Thymus (tissue), 11 donors: ENCODE measurements at regions not wholly inside any gene's neighbourhood (a gene's known extent, or its start where the extent isn't known, plus 50 kb on each side); places are given as distances from the start of the nearest gene placed in this dataset.

Source experiments
- DNase-seq, 9 donors: peaks; one replicate each; pipeline ENCODE4 v3.0.0-alpha.2; 2013; ENCODE audit warnings: low spot score in 9 of 9, low read depth in 6 of 9, missing footprints in 1 of 9
- H3K27ac ChIP-seq, 2 donors: one replicate each; pipeline ENCODE4 v1.5.1; 2013; ENCODE audit warnings: control low read depth in 1 of 2, low read depth in 1 of 2, low read length in 1 of 2, mild to moderate bottlenecking in 1 of 2, moderate library complexity in 1 of 2
- H3K27me3 ChIP-seq, 2 donors: one replicate each; pipeline ENCODE4 v1.5.1; 2013; ENCODE audit warnings: low read length in 1 of 2; ENCODE audit not compliant: control insufficient read depth in 2 of 2, insufficient read depth in 1 of 2
- H3K36me3 ChIP-seq, 2 donors: one replicate each; pipeline ENCODE4 v1.5.1; 2013; ENCODE audit warnings: low read length in 1 of 2, mild to moderate bottlenecking in 1 of 2, moderate library complexity in 1 of 2; ENCODE audit not compliant: control insufficient read depth in 2 of 2, insufficient read depth in 2 of 2
- H3K4me1 ChIP-seq, 2 donors: one replicate each; pipeline ENCODE4 v1.5.1; 2013; ENCODE audit warnings: low read length in 2 of 2; ENCODE audit not compliant: control insufficient read depth in 2 of 2, insufficient read depth in 2 of 2
- H3K4me3 ChIP-seq, 2 donors: one replicate each; pipeline ENCODE4 v1.5.1; 2013; ENCODE audit warnings: low read length in 2 of 2, control low read depth in 1 of 2, mild to moderate bottlenecking in 1 of 2
- H3K9me3 ChIP-seq, 2 donors: one replicate each; pipeline ENCODE4 v1.5.1; 2013; ENCODE audit warnings: low read length in 1 of 2, mild to moderate bottlenecking in 1 of 2; ENCODE audit not compliant: control insufficient read depth in 2 of 2, insufficient read depth in 1 of 2
- WGBS: extraction: QIAGEN DNeasy Blood & Tissue Kit; methylation state at CpG from one replicate; pipeline ENCODE4 v1.1.7; 2013; 5-methylcytosine and 5-hydroxymethylcytosine counted together
- donor health status: healthy.

- no peak overlapping the region for H3K4me3 ChIP-seq
- H3K9me3 ChIP-seq = no peaks in the 10 kb centered on the region
- no peak for DNase-seq
- H3K27me3 ChIP-seq = no peaks in the 10 kb centered on the region
- H3K36me3 ChIP-seq = no peaks in the 10 kb centered on the region
- WGBS = 88% methylated on average over 2 of the region's 2 CpGs
- H3K4me1 ChIP-seq = no peaks in the 10 kb centered on the region
- H3K27ac ChIP-seq = no peak overlapping the region
Measured at GRCh38 chr7:19575909-19576557, 132.8 kb downstream of the POLR1F start.

GRCh38 chr7:19574131-19574530 is 134.7 kb downstream of the POLR1F start:
- DNase-seq = no peak
- Histone ChIP-seq H3K27ac (no peak overlapping the region), H3K36me3 (no peaks in the 10 kb centered on the region), H3K27me3 (no peaks in the 10 kb centered on the region), H3K4me1 (no peaks in the 10 kb centered on the region), H3K9me3 (no peaks in the 10 kb centered on the region), H3K4me3 (no peak overlapping the region)
- WGBS = 77% methylated on average over 5 of the region's 5 CpGs

- Histone ChIP-seq H3K36me3 (no peaks in the 10 kb centered on the region), H3K4me3 (no peak overlapping the region), H3K27ac (no peak overlapping the region), H3K27me3 (no peaks in the 10 kb centered on the region), H3K4me1 (no peaks in the 10 kb centered on the region), H3K9me3 (no peaks in the 10 kb centered on the region)
- no peak for DNase-seq
- 84% methylated on average over 4 of the region's 4 CpGs for WGBS
Measured at GRCh38 chr7:19572566-19572965, 136.3 kb downstream of the POLR1F start.

GRCh38 chr7:19567011-19567410 is 141.8 kb downstream of the POLR1F start:
- Histone ChIP-seq H3K4me1 (no peaks in the 10 kb centered on the region), H3K9me3 (no peaks in the 10 kb centered on the region), H3K4me3 (no peak overlapping the region), H3K36me3 (no peaks in the 10 kb centered on the region), H3K27ac (no peak overlapping the region), H3K27me3 (no peaks in the 10 kb centered on the region)
- DNase-seq = no peak
- WGBS = 96% methylated on average over 4 of the region's 4 CpGs

- Histone ChIP-seq H3K4me3 (no peak overlapping the region), H3K4me1 (no peaks in the 10 kb centered on the region), H3K9me3 (no peaks in the 10 kb centered on the region), H3K36me3 (no peaks in the 10 kb centered on the region), H3K27me3 (no peaks in the 10 kb centered on the region), H3K27ac (no peak overlapping the region)
- DNase-seq = no peak
Measured at GRCh38 chr7:19565602-19566001, 143.2 kb downstream of the POLR1F start.

GRCh38 chr7:19561121-19561805 is 147.6 kb downstream of the POLR1F start:
- 84% methylated on average over 3 of the region's 3 CpGs for WGBS
- H3K27me3 ChIP-seq = no peaks in the 10 kb centered on the region
- H3K4me3 ChIP-seq = no peak overlapping the region
- no peak overlapping the region for H3K27ac ChIP-seq
- DNase-seq = no peak
- no peaks in the 10 kb centered on the region for H3K4me1 ChIP-seq
- no peaks in the 10 kb centered on the region for H3K36me3 ChIP-seq
- H3K9me3 ChIP-seq = no peaks in the 10 kb centered on the region

- DNase-seq = no peak
- H3K4me1 ChIP-seq = no peaks in the 10 kb centered on the region
- H3K9me3 ChIP-seq = no peaks in the 10 kb centered on the region
- H3K27me3 ChIP-seq = no peaks in the 10 kb centered on the region
- H3K4me3 ChIP-seq = no peak overlapping the region
- no peak overlapping the region for H3K27ac ChIP-seq
- 85% methylated on average over 8 of the region's 8 CpGs for WGBS
- H3K36me3 ChIP-seq = no peaks in the 10 kb centered on the region
Measured at GRCh38 chr7:19560111-19560883, 148.5 kb downstream of the POLR1F start.

- Histone ChIP-seq H3K36me3 (no peaks in the 10 kb centered on the region), H3K27ac (no peak overlapping the region), H3K9me3 (no peaks in the 10 kb centered on the region), H3K4me3 (no peak overlapping the region), H3K27me3 (no peaks in the 10 kb centered on the region), H3K4me1 (no peaks in the 10 kb centered on the region)
- 94% methylated on average over 1 of the region's 1 CpG for WGBS
- no peak for DNase-seq
Measured at GRCh38 chr7:19558527-19558926, 150.3 kb downstream of the POLR1F start.

- H3K27me3 ChIP-seq = no peaks in the 10 kb centered on the region
- no peaks in the 10 kb centered on the region for H3K9me3 ChIP-seq
- H3K4me3 ChIP-seq = no peak overlapping the region
- WGBS = 95% methylated on average over 3 of the region's 3 CpGs
- no peaks in the 10 kb centered on the region for H3K36me3 ChIP-seq
- no peak for DNase-seq
- no peaks in the 10 kb centered on the region for H3K4me1 ChIP-seq
- H3K27ac ChIP-seq = no peak overlapping the region
Measured at GRCh38 chr7:19557726-19558465, 150.9 kb downstream of the POLR1F start.
